PC-9 (cell line): ENCODE measurements at regions not wholly inside any gene's neighbourhood (a gene's known extent, or its start where the extent isn't known, plus 50 kb on each side); places are given as distances from the start of the nearest gene placed in this dataset.

Source experiments
- BruUV-seq: library from RNA; stranded (reverse); fragments of 400-500 nt; replicated peaks from 2 replicates; lab custom pipeline; 2021; lab: Mats Ljungman, UMichigan
- CTCF ChIA-PET: fragments of 300-600 bp; sonication (Branson Sonifier 250); formaldehyde crosslinking; loops from one replicate; lab custom pipeline; 2022; ENCODE audit warnings: antibody characterized with exemption; lab: Charles Lee
- POLR2A ChIA-PET: fragments of 300-600 bp; sonication (Branson Sonifier 250); formaldehyde crosslinking; loops from one replicate; lab custom pipeline; 2022; ENCODE audit warnings: antibody characterized with exemption; ENCODE audit not compliant: unreplicated experiment; lab: Charles Lee
- DNase-seq, 2 experiments: peaks; one replicate each; pipeline versions ENCODE4 v3.0.0 to v3.0.0-alpha.2; 2015 to 2022; ENCODE audit warnings: mixed read lengths in 1 of 2
- H2AFZ ChIP-seq: fragments of 200-600 bp; sonication (generic); 2 replicates; pipeline ENCODE4 v1.8.1; 2017; ENCODE audit warnings: antibody characterized with exemption
- H3F3A ChIP-seq: fragments of 200-600 bp; sonication (generic); 2 replicates; pipeline ENCODE4 v1.8.1; 2017; ENCODE audit warnings: antibody characterized with exemption, mild to moderate bottlenecking, low read depth; ENCODE audit not compliant: insufficient read depth
- H3K27ac ChIP-seq: fragments of 200-600 bp; sonication (generic); 2 replicates; pipeline ENCODE4 v1.6.1; 2016; ENCODE audit warnings: mixed run types
- H3K27me3 ChIP-seq: fragments of 200-600 bp; sonication (generic); 2 replicates; pipeline ENCODE4 v1.6.1; 2016; ENCODE audit warnings: low read depth, mixed run types; ENCODE audit not compliant: insufficient read depth
- H3K36me3 ChIP-seq: fragments of 200-600 bp; sonication (generic); 2 replicates; pipeline ENCODE4 v1.6.1; 2016; ENCODE audit warnings: low read depth, mixed run types
- H3K4me1 ChIP-seq: fragments of 200-600 bp; sonication (generic); replicated peaks from 2 replicates; pipeline ENCODE4 v1.6.1; 2016; ENCODE audit warnings: mixed run types; ENCODE audit not compliant: insufficient read depth
- H3K4me2 ChIP-seq: fragments of 200-600 bp; sonication (generic); 2 replicates; pipeline ENCODE4 v1.6.1; 2017; ENCODE audit warnings: mixed run types
- H3K4me3 ChIP-seq: fragments of 200-600 bp; sonication (generic); 2 replicates; pipeline ENCODE4 v1.6.1; 2016; ENCODE audit warnings: mixed run types
- H3K79me2 ChIP-seq: fragments of 200-600 bp; sonication (generic); 2 replicates; pipeline ENCODE4 v1.6.1; 2017; ENCODE audit warnings: low read depth, mixed run types
- H3K9me2 ChIP-seq: fragments of 200-600 bp; sonication (generic); 2 replicates; pipeline ENCODE4 v1.8.1; 2017; ENCODE audit warnings: mild to moderate bottlenecking; ENCODE audit not compliant: insufficient read depth
- H3K9me3 ChIP-seq: fragments of 200-600 bp; sonication (generic); 2 replicates; pipeline ENCODE4 v1.8.1; 2016; ENCODE audit warnings: low read depth; ENCODE audit not compliant: insufficient read depth
- H4K20me1 ChIP-seq: fragments of 200-600 bp; sonication (generic); 2 replicates; pipeline ENCODE4 v1.8.1; 2017; ENCODE audit not compliant: insufficient read depth
- EZH2 ChIP-seq: fragments of 200-600 bp; sonication (generic); IDR thresholded peaks from 2 replicates; pipeline ENCODE4 v1.8.0; 2017; ENCODE audit warnings: antibody characterized with exemption, low read depth
- intact Hi-C: fragments of 100-400 bp; cut with micrococcal nuclease; formaldehyde crosslinking; loops from one replicate; pipeline ENCODE4 v1.10.0; 2022; ENCODE audit not compliant: unreplicated experiment
- TF ChIP-seq, protein P1 (sequence below): fragments of 200-600 bp; sonication (generic); conservative IDR thresholded peaks from 2 replicates; pipeline ENCODE4 v1.6.1; 2017; ENCODE audit warnings: mixed run types, antibody characterized with exemption, mild to moderate bottlenecking, moderate library complexity

DNA sequence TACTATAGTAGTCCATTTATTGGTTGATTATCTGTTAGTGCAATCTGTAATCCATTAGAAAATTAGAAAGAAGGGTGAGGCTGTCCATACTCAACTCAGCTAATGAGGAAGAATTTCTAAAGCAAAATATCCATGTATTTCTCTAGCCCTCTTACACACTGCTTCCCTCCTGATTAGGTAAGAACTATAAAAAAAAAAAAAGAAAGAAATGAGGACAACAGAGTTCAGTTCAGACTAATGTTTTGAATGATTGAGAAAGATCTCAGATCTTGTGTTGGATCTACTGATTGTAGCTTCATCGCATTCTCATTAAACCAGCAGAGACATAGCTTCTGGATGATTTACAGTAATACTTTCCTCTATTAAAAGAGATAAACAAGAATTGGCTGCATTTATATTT is 233.3 kb downstream of the KLF5 start:
- H3K27me3 ChIP-seq, result no peaks in the 10 kb centered on the region
- POLR2A ChIA-PET, result no interaction called here
- H3K4me2 ChIP-seq, result no peak overlapping the region
- intact Hi-C loops, result no loop called here
- no peaks in the 10 kb centered on the region for H3K4me1 ChIP-seq
- no peaks in the 10 kb centered on the region for H3K79me2 ChIP-seq
- H3F3A ChIP-seq, result no peaks in the 10 kb centered on the region
- CTCF ChIA-PET, result no interaction called here
- H3K4me3 ChIP-seq, result no peak overlapping the region
- BruUV-seq, result no TSS peak
- H3K9me3 ChIP-seq, result no peaks in the 10 kb centered on the region
- no peaks in the 10 kb centered on the region for H3K36me3 ChIP-seq
- no peak for DNase-seq
- H3K27ac ChIP-seq, result no peak overlapping the region
- H4K20me1 ChIP-seq, result no peaks in the 10 kb centered on the region
- H3K9me2 ChIP-seq, result no peaks in the 10 kb centered on the region; the same call in 1 of the 2 replicates
- no peak overlapping the region for H2AFZ ChIP-seq
- TF ChIP-seq EZH2, result no peak
- TF ChIP-seq, protein P1, sequence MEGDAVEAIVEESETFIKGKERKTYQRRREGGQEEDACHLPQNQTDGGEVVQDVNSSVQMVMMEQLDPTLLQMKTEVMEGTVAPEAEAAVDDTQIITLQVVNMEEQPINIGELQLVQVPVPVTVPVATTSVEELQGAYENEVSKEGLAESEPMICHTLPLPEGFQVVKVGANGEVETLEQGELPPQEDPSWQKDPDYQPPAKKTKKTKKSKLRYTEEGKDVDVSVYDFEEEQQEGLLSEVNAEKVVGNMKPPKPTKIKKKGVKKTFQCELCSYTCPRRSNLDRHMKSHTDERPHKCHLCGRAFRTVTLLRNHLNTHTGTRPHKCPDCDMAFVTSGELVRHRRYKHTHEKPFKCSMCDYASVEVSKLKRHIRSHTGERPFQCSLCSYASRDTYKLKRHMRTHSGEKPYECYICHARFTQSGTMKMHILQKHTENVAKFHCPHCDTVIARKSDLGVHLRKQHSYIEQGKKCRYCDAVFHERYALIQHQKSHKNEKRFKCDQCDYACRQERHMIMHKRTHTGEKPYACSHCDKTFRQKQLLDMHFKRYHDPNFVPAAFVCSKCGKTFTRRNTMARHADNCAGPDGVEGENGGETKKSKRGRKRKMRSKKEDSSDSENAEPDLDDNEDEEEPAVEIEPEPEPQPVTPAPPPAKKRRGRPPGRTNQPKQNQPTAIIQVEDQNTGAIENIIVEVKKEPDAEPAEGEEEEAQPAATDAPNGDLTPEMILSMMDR, result no peak

DNA sequence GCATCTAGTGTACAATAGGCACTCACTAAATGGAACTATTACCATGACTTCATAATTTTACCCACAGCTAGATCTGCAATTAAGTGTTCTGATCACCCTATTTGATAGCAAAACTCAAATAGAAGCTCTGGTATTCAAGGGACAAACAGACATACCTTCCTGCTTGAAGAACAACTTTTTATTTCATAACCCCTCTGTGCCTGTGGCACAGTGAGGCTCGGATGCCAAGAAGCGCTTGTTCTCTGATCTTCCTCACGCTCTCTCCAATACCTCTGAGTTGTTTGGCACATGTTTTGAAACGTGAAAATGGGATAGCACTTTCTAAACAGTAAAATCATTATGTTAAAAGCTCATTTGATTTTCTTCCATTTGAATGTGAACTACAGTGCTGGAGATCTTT is 232.0 kb downstream of the KLF5 start:
- intact Hi-C loops, result no loop called here
- H3K4me1 ChIP-seq, result no peaks in the 10 kb centered on the region
- H3K9me3 ChIP-seq, result no peaks in the 10 kb centered on the region
- no TSS peak for BruUV-seq
- no peak overlapping the region for H3K4me3 ChIP-seq
- H3K79me2 ChIP-seq, result no peaks in the 10 kb centered on the region
- no peaks in the 10 kb centered on the region for H3K36me3 ChIP-seq
- no peak for DNase-seq
- no peak overlapping the region for H2AFZ ChIP-seq
- no peaks in the 10 kb centered on the region for H4K20me1 ChIP-seq
- H3K27ac ChIP-seq, result no peak overlapping the region
- H3K9me2 ChIP-seq, result no peaks in the 10 kb centered on the region; the same call in 1 of the 2 replicates
- no peak overlapping the region for H3K4me2 ChIP-seq
- POLR2A ChIA-PET, result no interaction called here
- H3K27me3 ChIP-seq, result no peaks in the 10 kb centered on the region
- H3F3A ChIP-seq, result no peaks in the 10 kb centered on the region
- CTCF ChIA-PET, result no interaction called here
- TF ChIP-seq EZH2, result no peak
- TF ChIP-seq, protein P1, result no peak

DNA sequence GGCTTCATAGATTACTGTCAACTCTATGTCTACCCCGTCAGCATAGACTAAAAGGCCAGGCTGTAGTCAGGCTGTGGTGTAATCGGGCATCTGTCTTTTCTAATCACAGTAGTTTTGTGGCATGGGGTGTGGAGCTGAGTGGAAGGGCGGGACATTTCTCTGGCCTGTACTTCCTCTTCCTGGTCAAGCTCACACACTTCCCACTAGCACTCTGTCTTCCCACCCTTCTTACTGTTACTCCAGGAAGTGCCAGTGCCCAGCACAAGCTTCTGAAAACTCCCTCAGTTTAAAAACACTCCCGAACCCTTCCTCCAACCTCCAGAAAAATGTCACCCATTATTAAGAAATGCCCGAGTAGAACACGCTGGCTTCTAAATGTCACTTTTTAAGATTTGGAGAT is 229.8 kb downstream of the KLF5 start:
- Histone ChIP-seq H2AFZ (no peak overlapping the region), H3K36me3 (no peaks in the 10 kb centered on the region), H3K4me1 (no peaks in the 10 kb centered on the region), H3K4me2 (no peak overlapping the region), H3K9me2 (no peaks in the 10 kb centered on the region; the same call in 1 of the 2 replicates), H3K9me3 (0 out of 2 replicates have a peak, but pooled peaks cover 2% of the 10 kb centered on the region), H3K4me3 (no peak overlapping the region), H3K27ac (no peak overlapping the region), H3K79me2 (no peaks in the 10 kb centered on the region), H4K20me1 (no peaks in the 10 kb centered on the region), H3F3A (no peaks in the 10 kb centered on the region), H3K27me3 (no peaks in the 10 kb centered on the region)
- TF ChIP-seq, protein P1, result no peak
- TF ChIP-seq EZH2, result no peak
- ChIA-PET CTCF (no interaction called here), POLR2A (no interaction called here)
- intact Hi-C loops, result no loop called here
- no TSS peak for BruUV-seq
- DNase-seq, result no peak
